Stimulated activated naive B cell treated with anti-CD40 and anti-IgM and Interleukin-4, amounts not matched to agents 10 μg/mL and 1 μg/mL and 100 μg/mL, for 72 hours (primary cell): ENCODE measurements at regions not wholly inside any gene's neighbourhood (a gene's known extent, or its start where the extent isn't known, plus 50 kb on each side); places are given as distances from the start of the nearest gene placed in this dataset.
"Not testable (repeated sequence)": the region's sequence is repeated elsewhere in the genome, so short reads cannot be mapped to it uniquely, and the experiment has no call there.

Experiments
- ATAC-seq, 2 donors: fragments of 150-1000 bp; cut with Tn5 transposase; replicated peaks; 2 replicates each; pipeline ENCODE4 v1.10.0; 2021; ENCODE audit warnings: moderate library complexity in 1 of 2
- DNase-seq: peaks from one replicate; pipeline ENCODE4 v3.0.0; 2021
- H3K27ac Mint-ChIP-seq: one replicate; pipeline ENCODE4 v1.8.0; 2022; ENCODE audit warnings: mild to moderate bottlenecking, mixed read lengths
- H3K27me3 Mint-ChIP-seq, 2 donors: one replicate each; pipeline ENCODE4 v1.8.0; 2022; ENCODE audit warnings: mixed read lengths in 2 of 2
- H3K36me3 Mint-ChIP-seq, 2 donors: one replicate each; pipeline ENCODE4 v1.8.0; 2022; ENCODE audit warnings: mixed read lengths in 2 of 2, mild to moderate bottlenecking in 1 of 2
- H3K4me1 Mint-ChIP-seq, 2 donors: one replicate each; pipeline ENCODE4 v1.8.0; 2022; ENCODE audit warnings: mixed read lengths in 2 of 2, mild to moderate bottlenecking in 1 of 2
- H3K4me3 Mint-ChIP-seq, 2 donors: one replicate each; pipeline ENCODE4 v1.8.0; 2022; ENCODE audit warnings: mild to moderate bottlenecking in 2 of 2, mixed read lengths in 2 of 2, moderate library complexity in 1 of 2
- H3K9me3 Mint-ChIP-seq, 2 donors: one replicate each; pipeline ENCODE4 v1.8.0; 2022; ENCODE audit warnings: mixed read lengths in 2 of 2, mild to moderate bottlenecking in 1 of 2

GRCh38 chr7:150047329-150047728 is 173.6 kb downstream of the ATP6V0E2 start:
- not testable (repeated sequence) for H3K36me3 Mint-ChIP-seq, H3K27ac Mint-ChIP-seq, DNase-seq, H3K9me3 Mint-ChIP-seq
- ATAC-seq, result peak in 1 of 2 donors; percentile 17
- Mint-ChIP-seq H3K27me3 (peaks cover 10 to 39% of the 10 kb centered on the region in 2 donors), H3K4me3 (peak overlapping the region in 1 of 2 donors; percentile 71), H3K4me1 (peaks cover 7 to 12% of the 10 kb centered on the region in 2 donors)

GRCh38 chr7:150047772-150048171 is 174.0 kb downstream of the ATP6V0E2 start:
- H3K27ac Mint-ChIP-seq, result not testable (repeated sequence)
- peaks cover 7 to 12% of the 10 kb centered on the region in 2 donors for H3K4me1 Mint-ChIP-seq

GRCh38 chr7:150048244-150049011 is 174.7 kb downstream of the ATP6V0E2 start:
- Mint-ChIP-seq H3K4me3 (peak overlapping the region in 1 of 2 donors; percentile 82), H3K4me1 (peaks cover 7 to 12% of the 10 kb centered on the region in 2 donors), H3K27me3 (peaks cover 11 to 39% of the 10 kb centered on the region in 2 donors)
- not testable (repeated sequence) for H3K27ac Mint-ChIP-seq, H3K9me3 Mint-ChIP-seq, H3K36me3 Mint-ChIP-seq, DNase-seq
- peak; percentile 16 to 18 for ATAC-seq

More at GRCh38 chr7:150047772-150048171, 174.0 kb downstream of the ATP6V0E2 start:
- Mint-ChIP-seq H3K4me3 (peak overlapping the region; percentile 77 to 82), H3K27me3 (peaks cover 10 to 39% of the 10 kb centered on the region in 2 donors)
- not testable (repeated sequence) for H3K36me3 Mint-ChIP-seq, H3K9me3 Mint-ChIP-seq, DNase-seq
- ATAC-seq, result peak in 1 of 2 donors; percentile 24

- ATAC-seq, result peak; percentile 41 to 65
Observed at GRCh38 chr7:150049012-150049655, 175.4 kb downstream of the ATP6V0E2 start.

GRCh38 chr7:150053396-150053795 is 179.6 kb downstream of the ATP6V0E2 start:
- H3K4me3 Mint-ChIP-seq, ATAC-seq, H3K4me1 Mint-ChIP-seq, H3K27ac Mint-ChIP-seq, H3K9me3 Mint-ChIP-seq, DNase-seq, H3K36me3 Mint-ChIP-seq: not testable (repeated sequence)
- H3K27me3 Mint-ChIP-seq, result peaks cover 23 to 33% of the 10 kb centered on the region in 2 donors

More at GRCh38 chr7:150049012-150049655, 175.4 kb downstream of the ATP6V0E2 start:
- not testable (repeated sequence) for DNase-seq, H3K9me3 Mint-ChIP-seq, H3K36me3 Mint-ChIP-seq
- Mint-ChIP-seq H3K27me3 (peaks cover 18 to 40% of the 10 kb centered on the region in 2 donors), H3K4me1 (peaks cover 7 to 12% of the 10 kb centered on the region in 2 donors), H3K27ac (peak overlapping the region; percentile 62), H3K4me3 (peak overlapping the region; percentile 74 to 76)

- peaks cover 20 to 36% of the 10 kb centered on the region in 2 donors for H3K27me3 Mint-ChIP-seq
- ATAC-seq, H3K4me3 Mint-ChIP-seq, H3K36me3 Mint-ChIP-seq, H3K4me1 Mint-ChIP-seq, H3K9me3 Mint-ChIP-seq, H3K27ac Mint-ChIP-seq, DNase-seq: not testable (repeated sequence)
Observed at GRCh38 chr7:150054242-150054641, 180.5 kb downstream of the ATP6V0E2 start.

GRCh38 chr7:150060259-150061221 is 186.8 kb downstream of the ATP6V0E2 start:
- ATAC-seq (peak; percentile 98 to 100), DNase-seq (peak; percentile 72)
- H3K4me1 Mint-ChIP-seq, H3K27ac Mint-ChIP-seq, H3K36me3 Mint-ChIP-seq, H3K4me3 Mint-ChIP-seq, H3K9me3 Mint-ChIP-seq: not testable (repeated sequence)
- peaks cover 4 to 13% of the 10 kb centered on the region in 2 donors for H3K27me3 Mint-ChIP-seq

- H3K9me3 Mint-ChIP-seq, H3K4me1 Mint-ChIP-seq, H3K27ac Mint-ChIP-seq, H3K4me3 Mint-ChIP-seq, DNase-seq, H3K36me3 Mint-ChIP-seq, ATAC-seq: not testable (repeated sequence)
- peaks cover 0 to 10% of the 10 kb centered on the region in 2 donors for H3K27me3 Mint-ChIP-seq
Observed at GRCh38 chr7:150063195-150063594, 189.4 kb downstream of the ATP6V0E2 start.

- H3K27me3 Mint-ChIP-seq, H3K4me3 Mint-ChIP-seq, H3K4me1 Mint-ChIP-seq, H3K9me3 Mint-ChIP-seq, H3K36me3 Mint-ChIP-seq, DNase-seq, H3K27ac Mint-ChIP-seq, ATAC-seq: not testable (repeated sequence)
Observed at GRCh38 chr7:150069555-150070313, 196.0 kb downstream of the ATP6V0E2 start.

GRCh38 chr7:150077543-150077942 is 203.8 kb downstream of the ATP6V0E2 start:
- ATAC-seq, H3K4me3 Mint-ChIP-seq, H3K9me3 Mint-ChIP-seq, H3K36me3 Mint-ChIP-seq, H3K4me1 Mint-ChIP-seq, DNase-seq, H3K27me3 Mint-ChIP-seq, H3K27ac Mint-ChIP-seq: not testable (repeated sequence)

- H3K4me3 Mint-ChIP-seq, H3K27ac Mint-ChIP-seq, DNase-seq, ATAC-seq, H3K9me3 Mint-ChIP-seq, H3K36me3 Mint-ChIP-seq, H3K4me1 Mint-ChIP-seq: not testable (repeated sequence)
- peaks cover 17 to 18% of the 10 kb centered on the region in 2 donors for H3K27me3 Mint-ChIP-seq
Observed at GRCh38 chr7:150081865-150082264, 208.1 kb downstream of the ATP6V0E2 start.

GRCh38 chr7:150084724-150085123 is 211.0 kb downstream of the ATP6V0E2 start:
- not testable (repeated sequence) for H3K4me1 Mint-ChIP-seq, ATAC-seq, H3K36me3 Mint-ChIP-seq, DNase-seq, H3K4me3 Mint-ChIP-seq, H3K9me3 Mint-ChIP-seq, H3K27ac Mint-ChIP-seq
- H3K27me3 Mint-ChIP-seq, result peaks cover 14 to 19% of the 10 kb centered on the region in 2 donors

- not testable (repeated sequence) for H3K27ac Mint-ChIP-seq, H3K9me3 Mint-ChIP-seq, H3K4me1 Mint-ChIP-seq, H3K36me3 Mint-ChIP-seq, ATAC-seq, H3K4me3 Mint-ChIP-seq, DNase-seq
- peaks cover 13 to 16% of the 10 kb centered on the region in 2 donors for H3K27me3 Mint-ChIP-seq
Observed at GRCh38 chr7:150087478-150087877, 213.7 kb downstream of the ATP6V0E2 start.
